Thyroid gland (tissue), 4 donors: ENCODE measurements at regions not wholly inside any gene's neighbourhood (a gene's known extent, or its start where the extent isn't known, plus 50 kb on each side); places are given as distances from the start of the nearest gene placed in this dataset.

Experiments used
- POLR2A ChIP-seq, 2 donors: fragments of 450-650 bp; IDR thresholded peaks; one replicate each; pipeline ENCODE4 v1.6.1; 2017; ENCODE audit warnings: antibody characterized with exemption in 2 of 2, mild to moderate bottlenecking in 2 of 2, moderate library complexity in 1 of 2
- TF ChIP-seq, protein P1 (sequence below), 6 experiments: fragments of 200-600 bp in 3 of 6; fragments of 450-650 bp in 3 of 6; sonication (generic) in 3 of 6; IDR thresholded peaks; one replicate each; pipeline ENCODE4 v1.5.1; 2016 to 2019; ENCODE audit warnings: antibody characterized with exemption in 6 of 6, mild to moderate bottlenecking in 2 of 6, inconsistent platforms in 1 of 6, moderate library complexity in 1 of 6

DNA sequence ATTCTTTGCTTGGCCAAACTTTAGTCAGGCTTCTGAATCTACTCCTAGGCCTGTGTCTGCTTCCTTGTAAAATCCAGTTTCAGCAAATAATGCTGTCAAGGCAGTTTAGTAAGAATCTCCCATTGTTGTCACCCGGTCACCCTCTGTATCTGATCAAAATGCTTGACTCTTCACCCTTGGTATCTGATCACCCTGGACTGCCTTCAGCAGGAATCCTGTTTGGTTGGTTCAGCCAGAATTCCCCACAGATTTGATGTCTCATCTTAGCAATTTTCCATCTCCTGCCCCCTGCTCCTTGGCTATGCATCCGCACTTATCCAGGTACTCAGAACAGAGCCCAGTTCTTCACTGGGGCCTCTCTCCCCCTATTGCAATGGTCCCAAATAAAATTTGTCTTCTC, 172.4 kb upstream of the UBL3 start:
- TF ChIP-seq, protein P1, sequence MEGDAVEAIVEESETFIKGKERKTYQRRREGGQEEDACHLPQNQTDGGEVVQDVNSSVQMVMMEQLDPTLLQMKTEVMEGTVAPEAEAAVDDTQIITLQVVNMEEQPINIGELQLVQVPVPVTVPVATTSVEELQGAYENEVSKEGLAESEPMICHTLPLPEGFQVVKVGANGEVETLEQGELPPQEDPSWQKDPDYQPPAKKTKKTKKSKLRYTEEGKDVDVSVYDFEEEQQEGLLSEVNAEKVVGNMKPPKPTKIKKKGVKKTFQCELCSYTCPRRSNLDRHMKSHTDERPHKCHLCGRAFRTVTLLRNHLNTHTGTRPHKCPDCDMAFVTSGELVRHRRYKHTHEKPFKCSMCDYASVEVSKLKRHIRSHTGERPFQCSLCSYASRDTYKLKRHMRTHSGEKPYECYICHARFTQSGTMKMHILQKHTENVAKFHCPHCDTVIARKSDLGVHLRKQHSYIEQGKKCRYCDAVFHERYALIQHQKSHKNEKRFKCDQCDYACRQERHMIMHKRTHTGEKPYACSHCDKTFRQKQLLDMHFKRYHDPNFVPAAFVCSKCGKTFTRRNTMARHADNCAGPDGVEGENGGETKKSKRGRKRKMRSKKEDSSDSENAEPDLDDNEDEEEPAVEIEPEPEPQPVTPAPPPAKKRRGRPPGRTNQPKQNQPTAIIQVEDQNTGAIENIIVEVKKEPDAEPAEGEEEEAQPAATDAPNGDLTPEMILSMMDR (IDR thresholded peaks at IDR 0.05): no peak
- TF ChIP-seq POLR2A (IDR thresholded peaks at IDR 0.05): no peak
